VCaP (cell line): ENCODE measurements at regions not wholly inside any gene's neighbourhood (a gene's known extent, or its start where the extent isn't known, plus 50 kb on each side); places are given as distances from the start of the nearest gene placed in this dataset.

ENCODE experiments used
- H3K27ac ChIP-seq: fragments of 450-650 bp; 2 replicates; pipeline ENCODE4 v1.5.1; 2017
- CTCF ChIP-seq: fragments of 450-650 bp; conservative IDR thresholded peaks from 2 replicates; pipeline ENCODE4 v1.5.1; 2017; ENCODE audit warnings: mild to moderate bottlenecking, moderate library complexity

- TF ChIP-seq CTCF = no peak
- no peak overlapping the region for H3K27ac ChIP-seq
Measured at GRCh38 chr1:71345491-71345890, 264.7 kb upstream of the ZRANB2 start.

- 0 out of 2 replicates have a peak, but pooled peaks have one; percentile 13 for TF ChIP-seq CTCF
- H3K27ac ChIP-seq = no peak overlapping the region
Measured at GRCh38 chr1:71343686-71344416, 263.0 kb upstream of the ZRANB2 start.

DNA sequence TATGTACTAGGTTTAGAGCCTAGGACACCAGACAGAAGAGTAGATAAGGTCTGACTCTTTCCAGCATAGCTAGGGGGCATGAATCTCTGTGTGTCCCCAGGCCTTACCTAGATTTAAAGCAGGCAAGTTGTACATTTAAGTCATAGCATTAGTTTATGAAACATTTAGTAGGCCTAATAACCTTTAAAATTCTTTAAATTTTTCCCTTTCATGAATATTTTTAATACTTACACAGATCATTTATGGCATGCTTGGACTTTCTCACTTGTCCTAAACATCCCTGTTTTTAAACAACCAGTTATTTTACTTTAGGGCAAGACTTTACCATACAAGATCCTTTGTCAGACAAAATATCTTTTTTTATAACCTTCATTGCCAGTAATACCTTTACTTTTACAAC, 258.4 kb upstream of the ZRANB2 start:
- H3K27ac ChIP-seq = no peak overlapping the region
- no peak for TF ChIP-seq CTCF

- TF ChIP-seq CTCF = no peak
- no peak overlapping the region for H3K27ac ChIP-seq
Measured at GRCh38 chr1:71330991-71331390, 250.2 kb upstream of the ZRANB2 start.

GRCh38 chr1:71324671-71325267, 243.9 kb upstream of the ZRANB2 start:
- TF ChIP-seq CTCF = no peak

GRCh38 chr1:71312545-71312944, 231.7 kb upstream of the ZRANB2 start:
- TF ChIP-seq CTCF = no peak
- H3K27ac ChIP-seq = no peak overlapping the region

More at GRCh38 chr1:71324671-71325267, 243.9 kb upstream of the ZRANB2 start:
- H3K27ac ChIP-seq = no peak overlapping the region

GRCh38 chr1:71311376-71311775, 230.5 kb upstream of the ZRANB2 start:
- no peak overlapping the region for H3K27ac ChIP-seq
- TF ChIP-seq CTCF = no peak
